NCI-H446 (cell line): ENCODE measurements at regions not wholly inside any gene's neighbourhood (a gene's known extent, or its start where the extent isn't known, plus 50 kb on each side); places are given as distances from the start of the nearest gene placed in this dataset.
"Not testable (repeated sequence)": the region's sequence is repeated elsewhere in the genome, so short reads cannot be mapped to it uniquely, and the experiment has no call there.

Source experiments
- DNase-seq, 2 experiments: peaks; one replicate each; lab custom pipeline; 2025; lab: John Stamatoyannopoulos, UW

DNA sequence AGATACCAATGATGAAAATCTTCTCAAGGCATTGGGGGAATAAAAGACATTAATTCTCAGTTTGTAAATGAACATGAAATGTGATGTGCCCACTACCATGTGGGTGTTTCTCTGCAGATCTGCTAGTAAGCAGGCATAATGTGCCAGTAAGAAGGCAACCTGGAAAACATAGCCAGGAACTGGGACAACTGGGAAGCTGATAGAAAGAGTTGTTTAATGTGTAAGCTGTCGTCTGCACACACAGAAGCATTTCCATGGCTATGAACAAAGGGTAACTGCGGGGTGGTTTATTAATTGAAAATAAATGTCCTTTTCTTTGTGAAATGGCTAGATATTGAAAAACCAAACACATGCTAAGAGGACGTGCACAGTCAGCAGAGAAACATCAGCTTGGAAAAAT is 52.0 kb downstream of the ZC3H11B start:
- DNase-seq, result no peak

DNA sequence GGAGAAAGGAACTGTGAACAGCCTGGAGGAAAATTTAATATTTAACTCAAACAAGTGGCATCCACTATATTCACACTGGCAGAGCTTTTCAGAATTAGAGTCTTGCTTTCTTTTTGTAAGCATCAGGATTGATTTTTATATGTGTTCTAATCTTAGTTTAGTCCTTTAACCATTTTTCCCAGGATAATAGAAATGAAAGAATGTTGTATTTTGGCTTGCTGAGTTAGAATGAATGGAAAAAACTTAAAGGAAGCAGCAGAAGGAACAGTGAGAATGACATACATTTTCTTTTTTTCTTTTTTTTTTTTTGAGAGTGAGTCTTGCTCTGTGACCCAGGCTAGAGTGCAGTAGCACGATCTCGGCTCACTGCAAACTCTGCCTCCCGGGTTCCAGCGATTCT is 53.0 kb downstream of the ZC3H11B start:
- no peak for DNase-seq

DNA sequence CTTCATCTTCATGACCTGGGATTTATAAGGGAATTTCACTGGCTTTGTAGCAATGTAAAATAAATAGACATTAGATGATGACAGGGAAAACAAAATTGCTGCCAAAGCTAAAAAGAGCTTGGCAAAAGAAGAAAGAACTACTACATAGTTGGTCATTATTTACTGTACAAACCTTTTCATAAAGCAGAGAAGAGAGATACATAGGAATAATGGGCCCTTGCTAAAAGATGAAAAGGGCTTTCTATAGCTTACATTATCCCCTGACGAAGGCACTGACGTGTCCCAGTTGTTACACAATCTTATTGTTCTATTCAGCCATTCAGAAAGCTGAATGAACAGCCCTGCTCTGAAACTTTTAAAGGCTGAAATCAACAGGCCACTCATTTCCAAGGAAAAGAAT is 57.1 kb downstream of the ZC3H11B start:
- no peak for DNase-seq

DNA sequence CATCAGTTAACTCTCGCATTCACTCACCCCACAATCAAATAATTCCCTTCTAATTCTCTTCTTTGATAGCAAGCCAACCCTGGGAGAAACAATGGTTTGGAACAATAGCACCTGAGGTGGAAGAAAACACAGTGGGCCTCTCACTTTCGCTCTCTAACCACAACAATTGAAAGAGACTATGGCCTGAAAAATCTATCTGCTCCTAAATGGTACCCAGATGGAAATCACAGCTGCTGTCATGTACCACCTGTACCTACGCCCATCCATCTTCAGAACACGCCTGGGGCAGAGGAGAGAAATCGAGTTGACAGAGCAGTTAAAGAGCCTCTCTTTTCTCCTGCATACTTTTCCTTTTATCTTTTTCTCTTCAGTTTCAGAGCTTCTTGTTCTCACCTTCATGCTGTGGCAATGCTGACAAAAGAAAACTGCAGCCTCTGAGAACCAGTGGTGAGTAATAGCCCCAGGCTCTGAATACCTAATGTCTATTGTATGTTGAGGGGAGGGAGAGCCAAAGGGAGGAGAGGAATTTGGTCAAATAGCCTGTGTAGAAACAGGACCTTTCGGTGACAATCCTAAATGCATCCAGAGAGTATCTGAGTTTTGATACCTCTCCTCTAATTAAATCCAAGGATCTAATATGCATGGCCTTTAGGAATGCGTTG is 57.7 kb downstream of the ZC3H11B start:
- no peak for DNase-seq

DNA sequence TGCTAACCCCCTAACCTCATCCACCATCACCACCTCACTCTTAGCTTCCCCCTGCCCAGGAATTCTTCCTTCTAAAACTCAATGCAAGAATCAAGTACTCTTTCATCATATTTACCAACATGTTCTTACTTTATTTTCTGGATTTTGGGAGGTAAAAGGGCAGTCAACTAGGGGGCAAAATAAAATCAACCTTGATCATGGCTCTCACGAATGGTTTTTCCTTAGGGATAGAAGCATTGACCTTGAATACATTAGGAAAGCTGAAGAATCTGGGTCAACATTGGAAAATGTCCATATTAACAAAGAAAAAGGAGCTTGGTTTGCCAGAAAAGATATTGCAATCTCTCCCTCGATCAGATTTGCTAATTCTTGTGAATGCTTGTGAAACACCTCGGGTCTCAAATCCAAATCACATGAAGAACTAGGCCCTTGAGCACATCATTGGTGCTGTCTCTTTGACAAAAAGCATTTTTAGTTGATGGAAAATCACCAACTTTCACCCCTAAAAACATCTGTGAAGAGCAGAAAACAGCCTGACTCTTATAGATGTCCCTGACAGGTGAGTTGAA is 58.9 kb downstream of the ZC3H11B start:
- DNase-seq, result no peak

DNA sequence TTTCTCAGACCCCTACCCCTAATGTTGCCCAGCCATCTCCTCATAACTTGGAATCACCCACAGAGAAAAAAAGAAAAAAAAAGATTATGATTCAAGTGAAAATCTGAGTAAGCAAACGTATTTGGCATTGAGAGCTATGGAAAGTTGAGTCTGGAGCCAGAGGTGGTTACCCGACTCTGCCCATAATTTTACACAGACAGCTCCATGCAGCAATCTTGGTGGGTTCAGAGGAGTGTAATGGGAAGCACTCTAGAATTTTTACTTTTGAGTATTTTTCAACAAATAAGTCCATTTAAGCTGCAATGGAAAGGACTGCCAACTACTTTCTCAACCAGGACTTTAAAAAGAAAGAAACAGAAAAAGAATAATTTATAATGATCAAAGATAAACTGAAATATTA is 62.7 kb downstream of the ZC3H11B start:
- DNase-seq, result no peak

DNA sequence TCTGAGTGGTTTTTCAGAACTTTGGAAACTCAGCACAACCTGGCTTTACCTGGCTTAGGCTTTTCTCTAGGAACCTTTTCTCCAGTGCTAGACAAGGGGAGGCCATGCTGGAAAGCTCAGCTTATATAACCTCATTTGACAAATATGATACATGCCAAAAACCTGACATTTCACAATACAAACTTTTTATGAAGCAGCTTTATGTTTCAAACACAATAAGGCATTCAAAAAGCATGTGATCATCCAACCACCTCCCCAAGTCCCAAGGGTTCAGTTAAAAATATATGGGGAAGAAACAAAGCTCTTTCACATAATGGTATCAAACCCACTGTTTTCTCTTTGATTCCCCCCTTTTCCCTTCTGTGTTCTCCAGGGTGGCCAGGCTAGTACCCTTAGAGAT is 63.7 kb downstream of the ZC3H11B start:
- no peak for DNase-seq

DNA sequence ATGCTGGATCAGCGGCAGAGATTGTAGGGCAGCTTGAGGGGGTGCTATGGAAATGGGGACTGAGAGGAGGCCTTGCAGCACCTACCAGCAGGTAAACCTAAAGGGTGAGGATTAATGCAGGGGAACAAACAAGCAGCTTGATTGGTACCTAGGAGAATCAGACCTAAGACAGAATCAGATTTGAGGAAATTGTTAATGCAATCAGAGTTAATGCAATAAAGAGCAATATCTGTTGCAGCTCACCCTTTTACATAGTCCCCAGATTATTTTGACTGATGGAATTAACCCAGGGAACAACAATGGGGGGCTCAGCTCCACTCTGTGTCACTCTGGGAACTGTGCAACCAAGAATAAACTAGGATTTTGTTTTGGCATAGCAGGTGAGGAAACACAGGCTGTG is 64.5 kb downstream of the ZC3H11B start:
- no peak for DNase-seq

DNA sequence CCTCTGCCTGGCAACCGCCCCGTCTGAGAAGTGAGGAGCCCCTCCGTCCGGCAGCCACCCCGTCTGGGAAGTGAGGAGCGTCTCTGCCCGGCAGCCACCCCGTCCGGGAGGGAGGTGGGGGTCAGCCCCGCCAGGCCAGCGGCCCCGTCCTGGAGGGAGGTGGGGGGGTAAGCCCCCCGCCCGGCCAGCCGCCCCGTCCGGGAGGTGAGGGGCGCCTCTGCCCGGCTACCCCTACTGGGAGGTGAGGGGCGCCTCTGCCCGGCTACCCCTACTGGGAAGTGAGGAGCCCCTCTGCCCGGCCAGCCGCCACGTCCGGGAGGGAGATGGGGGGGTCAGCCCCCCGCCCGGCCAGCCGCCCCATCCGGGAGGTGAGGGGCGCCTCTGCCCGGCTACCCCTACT is 67.1 kb downstream of the ZC3H11B start:
- DNase-seq, result not testable (repeated sequence)

DNA sequence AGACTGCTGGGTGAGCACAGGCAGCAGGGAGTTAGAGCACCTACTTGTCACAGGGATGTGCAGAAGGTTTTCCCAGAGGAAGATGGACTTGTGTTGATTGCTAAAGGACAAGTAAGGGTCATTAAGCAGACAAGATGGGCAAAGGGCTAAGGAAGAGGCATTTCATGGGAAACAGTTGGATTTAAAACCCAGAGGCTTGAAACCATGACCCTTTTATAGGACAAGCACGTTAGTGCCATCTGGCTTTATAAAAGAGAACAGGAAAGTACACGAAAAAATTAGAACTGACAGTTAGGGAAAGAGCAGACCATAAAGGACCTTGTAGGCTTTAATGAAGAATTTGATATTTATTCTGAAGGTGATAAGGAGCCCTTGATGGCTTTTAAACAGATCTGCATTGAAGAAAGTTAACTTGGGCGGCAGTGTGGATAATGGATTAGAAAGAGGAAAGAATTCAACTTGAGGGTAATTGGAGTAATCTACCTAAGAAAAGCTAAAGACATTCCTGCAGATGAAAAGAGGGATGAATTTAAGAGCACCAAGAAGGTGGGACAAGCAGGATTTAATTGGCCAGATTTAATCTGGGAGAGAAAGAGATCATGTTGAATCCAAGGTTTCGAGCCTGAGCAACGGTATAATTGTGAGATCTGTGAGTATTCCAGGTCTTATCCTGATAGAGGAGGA is 68.6 kb downstream of the ZC3H11B start:
- DNase-seq, result no peak

DNA sequence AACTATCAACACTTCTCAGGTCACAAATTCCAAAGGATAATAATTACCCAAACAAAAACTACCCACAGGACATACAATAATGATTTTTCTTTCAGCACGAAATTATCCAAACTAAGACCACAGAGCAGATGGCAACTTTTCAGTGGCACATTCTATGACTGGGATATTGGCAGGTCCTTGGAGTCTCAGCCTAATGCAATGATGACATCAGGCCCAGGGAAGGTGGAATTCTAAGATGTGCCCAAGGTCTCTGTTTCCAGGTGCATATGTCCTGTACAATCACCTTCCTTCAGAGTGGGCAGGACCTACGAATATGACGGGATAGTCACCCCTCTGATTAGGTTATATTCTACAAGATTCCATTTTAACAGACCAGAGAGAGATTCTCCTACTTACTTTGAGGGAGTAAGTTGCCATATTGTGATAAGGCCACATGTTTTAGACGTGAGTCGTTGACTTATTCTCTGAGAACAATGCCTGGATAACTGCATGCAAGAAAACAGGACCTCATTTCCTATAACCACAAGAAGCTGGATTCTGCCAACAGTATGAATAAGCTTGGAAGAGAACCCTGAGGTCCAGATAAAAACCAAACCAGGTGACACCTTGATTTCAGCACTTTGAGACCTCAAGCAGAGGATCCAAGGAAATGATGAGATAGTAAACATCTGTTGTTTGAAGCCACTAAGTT is 69.9 kb downstream of the ZC3H11B start:
- no peak for DNase-seq

DNA sequence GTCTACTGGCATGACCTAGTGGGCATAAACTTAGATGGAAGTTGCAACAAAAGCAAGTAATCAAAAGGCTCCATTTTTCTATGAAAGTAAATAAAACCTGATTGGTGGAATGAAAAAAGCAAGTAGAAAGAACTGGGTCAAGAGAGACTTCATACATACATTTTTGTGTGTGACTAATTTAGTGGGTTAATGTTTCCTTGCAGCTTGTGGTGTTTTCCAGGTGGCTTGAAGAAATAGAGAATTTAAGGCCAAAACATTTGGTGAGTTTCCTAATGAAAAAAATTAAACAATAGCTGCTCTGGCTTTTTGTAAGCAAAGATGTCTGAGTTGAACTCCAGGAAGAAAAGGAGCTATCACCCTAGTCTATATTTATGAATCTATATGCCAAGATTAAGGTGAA is 71.0 kb downstream of the ZC3H11B start:
- no peak for DNase-seq

DNA sequence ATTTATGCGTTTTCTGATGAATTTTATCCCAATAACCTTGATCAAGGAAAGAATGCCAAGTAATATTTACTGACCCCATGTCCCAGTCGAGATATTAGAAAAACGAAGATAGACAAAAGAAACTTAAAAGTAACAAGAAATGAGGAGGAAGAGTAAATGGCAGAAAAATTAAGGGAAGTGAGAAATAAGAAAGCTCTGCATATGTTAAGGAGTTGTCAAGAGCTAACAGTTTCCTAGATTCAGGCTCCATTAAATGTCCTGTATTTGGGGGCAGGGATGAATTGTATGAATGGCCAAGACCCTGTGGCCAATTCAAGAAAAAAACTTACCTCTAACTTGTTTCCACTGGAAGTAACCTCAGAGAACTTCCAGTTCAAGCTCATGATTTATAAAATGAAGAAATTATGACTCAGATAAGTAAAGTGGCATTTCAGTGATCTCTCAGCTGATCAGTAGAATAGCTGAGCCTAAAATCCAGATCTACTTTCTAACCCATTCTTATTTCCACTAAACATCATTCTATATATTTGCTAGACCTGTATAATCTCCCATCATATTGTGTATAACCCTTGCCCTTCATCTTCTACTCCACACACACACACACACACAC is 73.2 kb downstream of the ZC3H11B start:
- DNase-seq, result no peak

DNA sequence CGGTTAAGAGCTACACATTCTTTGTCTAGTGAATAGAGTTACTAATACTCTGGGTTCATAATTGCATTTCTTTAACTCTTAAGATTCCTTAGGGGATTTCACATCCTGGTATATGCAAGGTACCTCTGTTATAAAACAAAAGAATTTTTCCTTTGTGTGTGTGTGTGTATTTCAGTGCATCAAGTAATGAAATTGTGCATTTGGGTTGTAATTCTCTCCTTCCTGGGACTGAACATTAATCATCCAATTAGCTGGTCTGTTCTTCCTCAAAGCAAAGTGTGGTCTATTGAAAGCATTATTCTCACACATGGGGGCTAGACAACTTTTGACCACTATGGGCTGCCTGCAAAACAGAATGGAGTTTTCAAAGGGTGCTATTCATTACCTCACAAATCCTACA is 74.0 kb downstream of the ZC3H11B start:
- DNase-seq, result no peak

DNA sequence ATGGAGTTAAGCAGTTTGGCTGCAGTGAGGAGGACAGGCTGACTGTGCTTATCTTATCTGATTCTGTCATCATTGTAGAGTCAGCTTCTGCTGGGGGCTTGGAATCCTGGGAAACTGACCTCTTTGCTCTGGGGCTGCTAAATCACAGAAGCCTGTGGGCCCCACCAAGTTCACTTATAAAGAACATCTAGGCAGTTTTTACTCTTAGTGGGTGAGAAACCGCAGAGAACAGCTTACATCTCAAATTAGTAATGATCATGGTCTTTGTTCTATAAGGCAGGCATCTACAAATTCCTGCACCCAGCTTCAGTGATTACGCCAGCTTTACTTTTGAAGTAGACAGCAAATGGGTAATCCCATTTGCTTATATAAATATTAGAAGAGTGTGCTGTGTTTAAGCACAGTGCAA is 75.7 kb downstream of the ZC3H11B start:
- no peak for DNase-seq

DNA sequence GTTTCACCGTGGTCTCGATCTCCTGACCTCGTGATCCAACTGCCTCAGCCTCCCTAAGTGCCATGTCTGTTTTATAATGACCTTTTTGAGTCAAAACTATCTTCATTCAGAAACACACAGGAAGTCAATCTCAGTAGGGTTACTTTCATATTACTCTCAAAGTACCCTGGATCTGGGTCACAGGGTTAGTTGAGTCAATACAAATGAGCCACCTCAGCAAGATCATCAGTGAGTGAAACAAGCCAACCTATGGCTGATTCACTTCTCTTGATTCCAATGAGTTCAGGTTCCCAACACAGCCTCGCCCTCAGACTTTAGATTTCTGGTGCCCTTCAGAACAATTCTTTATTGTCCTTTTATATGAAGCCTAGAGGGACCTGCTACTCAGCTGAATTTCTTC is 76.9 kb downstream of the ZC3H11B start:
- DNase-seq, result no peak

DNA sequence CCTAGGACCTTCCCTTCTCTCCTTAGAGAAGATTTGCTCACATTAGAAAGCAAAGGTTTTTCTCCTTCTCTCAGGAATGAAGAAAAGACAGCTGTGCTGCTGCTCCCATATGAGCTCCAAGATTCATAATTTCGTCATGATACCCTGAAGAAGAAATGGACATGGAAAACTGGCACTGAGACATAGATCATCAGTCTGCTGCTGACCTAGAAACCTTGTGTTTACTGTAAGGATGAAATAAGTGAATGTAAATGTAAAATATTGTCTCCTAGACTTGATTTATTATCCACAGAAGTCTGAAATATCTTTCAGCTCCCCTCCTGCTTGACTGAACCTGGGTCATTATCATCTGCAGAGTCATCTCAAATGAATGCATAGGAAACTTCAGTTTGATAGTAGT is 77.9 kb downstream of the ZC3H11B start:
- no peak for DNase-seq

DNA sequence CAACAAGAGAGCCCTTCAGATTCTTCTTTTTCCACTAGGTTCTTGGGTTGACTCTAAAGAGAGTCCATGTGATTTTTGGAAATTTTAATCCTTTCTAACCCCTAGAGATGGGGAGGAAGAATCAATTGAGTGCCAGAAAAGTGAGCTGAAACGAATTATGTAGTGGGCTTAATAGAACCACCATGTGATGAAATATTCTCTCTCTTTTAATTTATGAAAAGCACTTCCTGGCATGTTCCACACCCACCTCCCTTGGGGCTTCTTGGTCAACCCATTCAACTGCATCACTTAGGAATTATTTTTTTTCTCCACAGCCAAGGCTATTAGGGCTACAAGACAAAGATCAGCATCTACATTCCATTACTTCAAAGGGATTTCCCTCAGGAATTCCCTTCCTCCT is 79.6 kb downstream of the ZC3H11B start:
- no peak for DNase-seq

DNA sequence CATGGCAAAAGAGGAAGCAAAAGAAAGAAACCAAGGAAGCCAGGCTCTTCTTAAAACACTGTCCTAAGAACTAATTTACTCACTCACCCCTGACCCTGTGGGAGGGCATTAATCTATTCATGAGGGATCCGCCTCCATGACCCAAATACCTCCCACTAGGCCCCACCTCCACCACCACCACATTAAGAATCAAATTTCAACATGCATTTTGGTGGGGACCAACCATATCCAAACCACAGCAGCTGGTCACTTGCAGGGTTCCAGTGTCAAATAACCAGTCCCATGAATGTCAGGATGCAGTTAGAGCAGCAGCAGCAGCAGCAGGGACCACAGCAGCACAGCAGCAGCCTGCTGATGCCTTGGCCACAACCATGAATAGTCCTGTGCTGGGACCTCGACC is 83.8 kb downstream of the ZC3H11B start:
- DNase-seq, result no peak

DNA sequence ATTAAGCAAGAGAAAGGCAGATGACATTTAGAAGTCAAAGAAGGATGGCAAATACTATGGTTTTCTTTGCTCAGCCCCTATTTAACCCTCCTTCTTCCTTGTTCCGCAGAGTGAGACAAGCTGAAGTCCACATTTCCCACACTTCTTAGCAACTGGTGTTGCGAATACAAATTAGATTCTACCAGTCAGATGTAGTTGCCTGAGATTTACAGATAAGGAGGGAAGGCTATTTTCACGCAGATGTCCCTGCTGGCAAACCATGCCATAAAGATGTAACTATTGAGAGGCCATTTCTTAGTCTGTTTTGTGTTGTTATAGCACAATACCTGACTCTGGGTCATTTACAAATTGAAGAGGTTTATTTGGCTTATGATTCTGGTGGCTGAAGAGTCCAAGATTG is 84.3 kb downstream of the ZC3H11B start:
- no peak for DNase-seq

DNA sequence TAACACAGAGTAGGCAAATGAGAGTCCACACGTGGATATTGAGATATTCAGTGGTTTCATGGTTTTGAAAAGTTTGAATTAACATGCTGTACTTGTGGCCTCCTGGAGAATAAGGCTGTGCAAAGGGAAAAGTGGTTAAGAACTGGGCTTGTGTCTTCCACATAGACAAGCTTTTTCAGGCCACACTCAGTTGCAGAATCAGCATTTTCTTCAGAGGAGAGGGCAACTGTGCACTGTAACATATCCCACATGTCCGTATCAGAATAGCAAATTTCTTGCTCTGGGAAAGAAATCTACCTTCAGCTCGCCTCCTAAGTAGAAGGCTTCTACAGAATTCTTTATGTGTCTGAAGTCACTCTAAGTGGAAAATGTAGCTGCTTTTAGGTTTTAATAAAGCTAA is 84.9 kb downstream of the ZC3H11B start:
- no peak for DNase-seq

DNA sequence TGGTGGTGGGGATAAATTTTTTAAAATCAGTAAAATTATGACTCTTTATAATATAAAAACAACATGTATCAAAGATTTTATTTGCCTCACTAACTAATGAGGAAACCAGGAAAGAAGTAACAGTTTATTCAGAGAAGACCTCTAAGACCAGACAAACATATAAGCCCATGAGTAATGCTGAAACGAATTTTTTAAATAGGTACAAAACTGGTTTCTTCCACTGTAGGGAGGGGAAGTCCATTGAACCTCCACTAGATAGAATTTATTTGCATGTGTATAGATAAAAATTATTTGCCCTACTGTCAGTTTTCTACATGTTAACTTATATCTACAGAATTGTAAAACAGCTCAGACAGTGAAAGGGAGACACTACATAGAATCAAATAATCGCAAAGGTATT is 86.8 kb downstream of the ZC3H11B start:
- DNase-seq, result no peak

DNA sequence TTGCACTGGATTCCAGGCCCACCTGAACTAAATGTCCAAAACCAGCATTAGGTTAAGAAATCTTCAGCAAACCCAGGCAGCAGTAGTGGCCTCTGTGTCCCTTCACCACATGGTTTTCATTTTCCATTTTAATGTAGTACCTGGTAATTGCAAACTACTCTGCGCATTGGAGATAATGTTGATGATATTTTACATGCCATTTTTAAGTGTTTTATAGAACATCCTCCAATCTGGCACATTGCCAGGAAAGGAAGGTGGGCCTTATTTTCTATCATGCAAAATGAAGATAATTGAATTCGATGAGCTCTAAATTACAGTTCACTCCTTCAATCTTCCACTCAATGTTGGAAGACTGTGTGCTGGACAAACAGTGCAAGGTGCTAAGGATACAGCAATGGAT is 89.5 kb downstream of the ZC3H11B start:
- DNase-seq, result no peak
